ENCODE measurements at regions not wholly inside any gene's neighbourhood (a gene's known extent, or its start where the extent isn't known, plus 50 kb on each side); places are given as distances from the start of the nearest gene placed in this dataset.

DNA sequence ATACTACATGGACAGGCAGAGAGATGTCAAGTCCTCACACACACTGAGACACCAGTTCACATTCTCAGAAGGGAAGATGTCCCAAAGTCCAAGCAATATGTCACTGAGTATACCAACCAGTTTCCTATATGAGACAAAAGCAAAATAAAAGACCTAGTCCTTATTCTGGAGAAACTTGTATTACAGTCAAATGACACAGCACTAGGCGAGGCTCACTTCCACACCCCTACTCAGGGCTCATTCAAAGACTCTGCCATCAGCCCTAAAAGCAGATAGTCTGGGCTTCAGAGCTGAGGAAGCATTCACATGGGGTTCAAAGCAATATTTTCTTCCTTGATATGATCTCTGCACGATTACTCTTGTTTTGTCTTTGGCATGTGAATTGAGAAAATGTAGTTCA is 129.9 kb upstream of the UBL3 start:
- Mint-ChIP-seq H3K9me3 (no peaks in the 10 kb centered on the region), H3K27me3 (ENCODE audit: insufficient read depth) (peaks cover 17% of the 10 kb centered on the region), H3K36me3 (ENCODE audit: low read depth) (peaks cover 3% of the 10 kb centered on the region), H3K27ac (no peak overlapping the region), H3K4me3 (no peak overlapping the region), H3K4me1 (ENCODE audit: low read depth) (peaks cover 7% of the 10 kb centered on the region)
- intact Hi-C loops (cut with micrococcal nuclease) = no loop called here
- no peak for DNase-seq (ENCODE audit: low spot score)

DNA sequence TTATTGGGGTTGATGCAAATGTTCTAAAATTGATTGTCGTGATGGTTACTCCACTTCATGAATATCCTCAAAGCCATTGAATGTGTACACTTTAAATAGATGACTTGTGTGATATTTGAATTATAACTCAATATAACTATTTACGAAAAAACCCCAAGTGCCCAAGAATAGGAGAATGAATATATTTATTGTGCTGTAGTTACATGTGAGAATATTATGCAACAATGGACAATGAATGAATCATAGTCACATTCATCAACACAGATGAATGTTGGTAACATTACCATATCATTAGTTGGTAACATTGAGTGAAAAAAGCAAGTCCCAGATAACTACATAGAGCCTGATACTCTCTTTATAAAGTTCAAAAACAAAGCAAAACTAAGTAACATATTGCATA is 127.8 kb upstream of the UBL3 start:
- H3K4me1 Mint-ChIP-seq (ENCODE audit: low read depth) = peaks cover 16% of the 10 kb centered on the region
- H3K36me3 Mint-ChIP-seq (ENCODE audit: low read depth) = peaks cover 1% of the 10 kb centered on the region
- intact Hi-C loops (cut with micrococcal nuclease) = no loop called here
- H3K4me3 Mint-ChIP-seq = no peak overlapping the region
- H3K27ac Mint-ChIP-seq = no peak overlapping the region
- DNase-seq (ENCODE audit: low spot score) = no peak
- H3K27me3 Mint-ChIP-seq (ENCODE audit: insufficient read depth) = peaks cover 8% of the 10 kb centered on the region
- no peaks in the 10 kb centered on the region for H3K9me3 Mint-ChIP-seq

DNA sequence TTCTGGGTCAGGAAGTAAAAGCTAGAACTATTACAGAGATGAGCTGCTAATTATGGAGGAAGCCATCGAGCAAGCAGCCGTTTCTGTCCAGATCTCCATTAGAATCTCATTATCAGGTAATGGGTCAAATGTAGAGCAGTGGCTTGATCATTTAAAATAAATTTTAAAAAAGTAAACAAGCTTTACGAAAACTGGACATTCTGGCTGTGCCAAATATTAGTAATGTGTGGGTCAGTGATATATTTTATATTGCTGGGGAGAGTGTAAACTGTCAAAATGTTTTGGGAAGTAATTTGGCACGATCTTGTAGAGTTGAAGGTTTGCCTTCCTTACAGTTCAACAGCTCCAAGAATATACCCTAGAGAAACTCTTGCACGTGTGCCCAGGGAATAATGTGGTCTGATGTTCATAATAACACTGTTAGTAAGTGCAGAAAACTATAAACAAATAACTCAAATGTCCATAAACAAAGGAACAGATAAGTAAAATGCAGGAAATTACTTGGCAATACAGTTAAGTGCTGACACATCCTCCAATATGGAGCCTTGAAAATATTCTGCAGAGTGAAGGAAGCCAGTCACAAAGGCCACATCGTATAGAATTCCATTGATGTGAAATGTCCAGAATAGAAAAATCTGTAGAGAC is 127.2 kb upstream of the UBL3 start:
- Mint-ChIP-seq H3K4me3 (no peak overlapping the region), H3K4me1 (ENCODE audit: low read depth) (peaks cover 16% of the 10 kb centered on the region), H3K27ac (no peak overlapping the region), H3K27me3 (ENCODE audit: insufficient read depth) (peaks cover 8% of the 10 kb centered on the region), H3K9me3 (no peaks in the 10 kb centered on the region), H3K36me3 (ENCODE audit: low read depth) (peaks cover 1% of the 10 kb centered on the region)
- intact Hi-C loops (cut with micrococcal nuclease) = no loop called here
- DNase-seq (ENCODE audit: low spot score) = no peak

DNA sequence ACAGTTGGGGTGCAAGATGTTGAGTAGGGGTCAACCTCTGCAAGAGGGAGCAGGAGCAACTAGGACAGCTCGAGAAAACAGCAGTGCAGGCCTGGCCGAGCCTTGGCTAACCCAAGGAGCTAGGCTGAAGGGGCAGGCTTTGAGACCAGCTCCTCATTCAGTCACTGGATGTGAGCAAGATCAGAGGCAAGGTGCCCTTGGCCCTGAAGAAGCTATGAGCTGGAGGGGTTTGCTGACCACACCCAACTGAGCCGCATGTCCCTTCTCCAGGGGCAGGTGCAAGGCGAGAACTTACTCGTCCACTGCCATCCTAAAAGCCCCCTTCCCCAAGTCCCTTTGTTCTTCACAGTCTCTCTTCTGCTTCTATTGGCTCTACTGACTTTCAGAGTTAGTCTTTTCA is 126.1 kb upstream of the UBL3 start:
- intact Hi-C loops (cut with micrococcal nuclease) = no loop called here
- Mint-ChIP-seq H3K9me3 (no peaks in the 10 kb centered on the region), H3K36me3 (ENCODE audit: low read depth) (peaks cover 1% of the 10 kb centered on the region), H3K27me3 (ENCODE audit: insufficient read depth) (peaks cover 5% of the 10 kb centered on the region), H3K4me3 (no peak overlapping the region), H3K27ac (no peak overlapping the region), H3K4me1 (ENCODE audit: low read depth) (peaks cover 16% of the 10 kb centered on the region)
- DNase-seq (ENCODE audit: low spot score) = no peak

DNA sequence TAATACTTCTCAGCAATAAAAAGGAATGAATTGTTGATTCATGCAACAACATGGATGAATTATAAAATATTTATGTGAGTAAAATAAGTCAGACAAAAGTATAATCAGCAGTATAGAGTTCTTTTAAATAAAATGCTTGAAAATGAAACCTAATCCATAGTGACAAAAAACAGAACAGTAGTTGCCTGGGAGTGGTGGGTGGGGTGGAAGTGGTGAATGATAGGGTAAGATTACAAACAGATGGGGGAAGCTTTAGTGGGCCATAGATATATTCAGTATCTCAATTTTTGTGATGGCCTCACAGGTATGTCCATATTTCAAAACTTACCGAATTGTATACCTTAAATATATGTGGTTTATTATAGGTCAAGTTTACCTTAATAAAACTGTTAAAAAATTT is 124.9 kb upstream of the UBL3 start:
- no peaks in the 10 kb centered on the region for H3K36me3 Mint-ChIP-seq (ENCODE audit: low read depth)
- H3K9me3 Mint-ChIP-seq = no peaks in the 10 kb centered on the region
- no peak for DNase-seq (ENCODE audit: low spot score)
- intact Hi-C loops (cut with micrococcal nuclease) = no loop called here
- no peak overlapping the region for H3K4me3 Mint-ChIP-seq
- H3K27me3 Mint-ChIP-seq (ENCODE audit: insufficient read depth) = peaks cover 4% of the 10 kb centered on the region
- H3K4me1 Mint-ChIP-seq (ENCODE audit: low read depth) = peaks cover 16% of the 10 kb centered on the region
- H3K27ac Mint-ChIP-seq = no peak overlapping the region

DNA sequence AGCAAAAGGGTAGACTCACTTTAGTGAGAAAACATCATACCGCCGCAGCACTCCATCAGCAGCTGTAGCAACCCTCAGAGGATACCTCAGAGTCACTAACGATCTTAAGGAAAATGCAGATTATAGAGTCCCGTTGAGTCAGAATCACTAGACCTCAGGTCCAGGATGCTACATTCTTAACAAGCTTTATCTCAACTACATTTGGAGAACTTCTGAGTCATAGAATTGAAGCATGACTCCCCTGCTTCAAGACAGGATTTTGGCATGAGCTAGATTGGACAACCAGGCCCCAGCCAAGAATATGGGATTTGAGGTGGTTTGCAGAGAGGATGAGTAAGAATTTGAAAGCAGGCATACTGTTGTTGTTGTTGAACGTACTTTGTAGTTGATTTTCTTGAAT is 118.9 kb upstream of the UBL3 start:
- Mint-ChIP-seq H3K4me3 (no peak overlapping the region), H3K9me3 (peaks cover 17% of the 10 kb centered on the region), H3K27me3 (ENCODE audit: insufficient read depth) (peaks cover 4% of the 10 kb centered on the region), H3K36me3 (ENCODE audit: low read depth) (peaks cover 7% of the 10 kb centered on the region), H3K27ac (no peak overlapping the region), H3K4me1 (ENCODE audit: low read depth) (peaks cover 12% of the 10 kb centered on the region)
- DNase-seq (ENCODE audit: low spot score) = no peak
- intact Hi-C loops (cut with micrococcal nuclease) = no loop called here

DNA sequence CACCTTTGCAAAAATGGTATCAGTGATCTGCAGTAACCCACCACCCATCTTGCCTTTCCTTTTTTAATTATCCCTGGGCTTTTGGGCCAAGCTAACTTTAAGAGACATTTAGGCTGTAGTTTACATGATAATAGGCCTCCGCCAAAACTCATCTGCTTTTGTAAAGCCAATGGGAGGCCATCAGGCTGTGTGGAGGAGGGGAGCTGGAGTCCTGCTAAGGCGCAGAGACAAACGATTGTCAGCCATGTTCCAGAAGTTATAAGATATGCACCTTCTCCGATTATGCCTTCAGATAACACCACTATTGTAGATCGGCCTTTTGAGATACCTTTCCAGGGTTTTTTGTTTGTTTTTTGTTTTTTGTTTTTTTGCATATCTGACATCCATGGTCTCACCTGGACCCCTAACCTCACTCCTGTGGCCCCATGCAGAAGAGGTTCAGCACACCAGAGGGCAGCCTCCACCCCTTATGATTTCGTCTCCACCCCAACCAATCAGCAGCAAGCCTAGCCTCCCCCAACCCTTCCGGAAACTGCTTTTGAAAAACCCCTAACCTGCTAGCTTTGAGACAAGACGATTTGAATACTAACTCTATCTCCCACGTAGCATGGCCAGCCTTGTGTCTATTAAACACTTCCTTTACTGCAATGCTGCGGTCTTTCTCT is 113.9 kb upstream of the UBL3 start:
- H3K36me3 Mint-ChIP-seq (ENCODE audit: low read depth) = peaks cover 7% of the 10 kb centered on the region
- DNase-seq (ENCODE audit: low spot score) = no peak
- peaks cover 13% of the 10 kb centered on the region for H3K4me1 Mint-ChIP-seq (ENCODE audit: low read depth)
- intact Hi-C loops (cut with micrococcal nuclease) = no loop called here
- H3K27me3 Mint-ChIP-seq (ENCODE audit: insufficient read depth) = no peaks in the 10 kb centered on the region
- H3K27ac Mint-ChIP-seq = no peak overlapping the region
- H3K9me3 Mint-ChIP-seq = peaks cover 16% of the 10 kb centered on the region
- H3K4me3 Mint-ChIP-seq = no peak overlapping the region

DNA sequence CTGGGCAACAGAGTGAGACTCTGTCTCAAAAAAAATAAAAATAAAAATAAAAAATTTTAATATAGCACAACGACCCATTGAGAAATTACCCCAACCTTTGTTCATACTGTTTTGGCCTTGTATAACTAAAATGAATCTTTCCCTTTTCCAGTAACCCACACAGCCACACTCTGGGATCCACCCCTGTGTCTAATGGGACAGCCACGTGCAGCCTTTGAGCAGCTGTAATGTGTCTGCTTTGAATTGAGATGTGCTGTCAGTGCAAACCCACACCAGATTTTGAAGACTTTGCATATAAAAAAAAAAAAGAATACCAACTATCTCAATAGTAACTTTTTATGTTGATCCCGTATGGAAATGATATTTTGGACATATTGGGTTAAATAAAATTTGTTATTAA is 112.7 kb upstream of the UBL3 start:
- H3K36me3 Mint-ChIP-seq (ENCODE audit: low read depth) = peaks cover 7% of the 10 kb centered on the region
- no peak overlapping the region for H3K27ac Mint-ChIP-seq
- DNase-seq (ENCODE audit: low spot score) = no peak
- intact Hi-C loops (cut with micrococcal nuclease) = no loop called here
- no peaks in the 10 kb centered on the region for H3K27me3 Mint-ChIP-seq (ENCODE audit: insufficient read depth)
- peaks cover 9% of the 10 kb centered on the region for H3K9me3 Mint-ChIP-seq
- peaks cover 20% of the 10 kb centered on the region for H3K4me1 Mint-ChIP-seq (ENCODE audit: low read depth)
- H3K4me3 Mint-ChIP-seq = no peak overlapping the region

DNA sequence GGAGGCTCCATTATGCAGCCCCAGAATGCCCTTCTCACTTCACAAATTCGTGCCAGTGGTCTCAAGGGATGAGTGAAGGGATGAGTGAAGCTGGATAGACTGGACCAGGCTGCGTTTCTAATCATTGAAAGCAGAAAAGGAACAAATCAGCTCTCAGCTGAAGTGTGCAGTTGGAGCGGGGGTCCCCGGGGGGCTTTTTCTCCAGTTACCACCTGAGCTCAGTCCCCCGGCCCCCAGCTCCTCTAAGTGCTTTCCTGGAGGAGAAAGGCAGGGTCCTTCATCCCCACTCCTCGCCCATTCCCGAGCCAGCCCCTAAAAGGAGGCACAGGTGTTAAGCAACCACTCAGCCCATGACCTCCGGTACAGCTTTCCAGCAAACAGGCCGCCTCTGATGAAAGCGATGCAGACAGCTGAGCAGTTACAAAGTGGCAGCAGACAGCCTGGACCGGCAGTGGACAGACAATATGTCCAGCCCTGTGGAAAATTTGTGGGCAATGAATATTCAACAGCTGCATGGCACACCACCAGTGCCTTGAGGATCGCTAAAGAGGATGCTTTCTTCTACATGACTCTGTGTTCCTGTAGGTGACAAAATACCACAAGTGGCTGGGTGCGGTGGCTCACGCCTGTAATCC is 110.7 kb upstream of the UBL3 start:
- Mint-ChIP-seq H3K4me3 (no peak overlapping the region), H3K9me3 (no peaks in the 10 kb centered on the region), H3K27me3 (ENCODE audit: insufficient read depth) (no peaks in the 10 kb centered on the region), H3K27ac (peak overlapping the region; percentile 2), H3K36me3 (ENCODE audit: low read depth) (peaks cover 2% of the 10 kb centered on the region), H3K4me1 (ENCODE audit: low read depth) (peaks cover 20% of the 10 kb centered on the region)
- DNase-seq (ENCODE audit: low spot score) = no peak
- intact Hi-C loops (cut with micrococcal nuclease) = no loop called here

DNA sequence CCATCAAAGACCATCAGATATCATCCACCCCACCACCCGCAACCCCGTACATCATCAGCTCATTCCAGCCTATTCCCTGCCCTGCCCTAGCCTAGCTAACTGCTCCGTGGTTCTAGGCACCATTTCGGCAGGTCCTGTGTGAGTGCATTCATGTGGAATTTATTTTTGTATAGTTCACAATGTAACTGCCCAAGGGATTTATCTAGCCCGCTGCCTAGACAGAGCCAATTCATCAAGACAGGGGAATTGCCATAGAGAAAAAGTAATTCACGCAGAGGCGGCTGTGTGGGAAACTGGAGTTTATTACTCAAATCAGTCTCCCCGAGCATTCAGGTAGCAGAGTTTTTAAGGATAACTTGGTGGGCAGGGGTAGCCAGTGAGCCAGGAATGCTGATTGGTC is 109.2 kb upstream of the UBL3 start:
- peaks cover 21% of the 10 kb centered on the region for H3K4me1 Mint-ChIP-seq (ENCODE audit: low read depth)
- DNase-seq (ENCODE audit: low spot score) = no peak
- intact Hi-C loops (cut with micrococcal nuclease) = no loop called here

DNA sequence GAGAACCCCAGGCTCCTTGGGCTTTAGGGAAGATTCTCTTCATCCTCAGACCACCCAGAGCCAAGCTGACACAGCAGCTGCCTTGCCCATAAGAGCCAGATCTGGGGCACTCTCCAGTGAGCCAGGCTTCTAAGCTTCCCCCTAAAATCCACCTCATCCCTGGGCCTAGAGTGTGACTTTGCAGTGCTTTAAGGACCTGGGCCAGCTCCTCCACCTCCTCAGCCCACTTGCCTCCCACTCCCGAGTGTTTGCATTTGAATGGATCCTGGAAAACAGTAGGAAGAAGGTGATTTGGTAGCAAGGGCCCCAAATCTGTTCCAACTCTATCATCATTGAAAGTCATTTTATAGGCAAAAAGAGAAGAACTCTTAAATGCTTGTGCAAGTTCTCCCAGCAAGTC is 108.7 kb upstream of the UBL3 start:
- Mint-ChIP-seq H3K4me1 (ENCODE audit: low read depth) (peaks cover 26% of the 10 kb centered on the region), H3K9me3 (no peaks in the 10 kb centered on the region)
- intact Hi-C loops (cut with micrococcal nuclease) = no loop called here

More for the DNA sequence above, 109.2 kb upstream of the UBL3 start:
- Mint-ChIP-seq H3K4me3 (no peak overlapping the region), H3K27me3 (ENCODE audit: insufficient read depth) (no peaks in the 10 kb centered on the region), H3K9me3 (no peaks in the 10 kb centered on the region), H3K36me3 (ENCODE audit: low read depth) (no peaks in the 10 kb centered on the region), H3K27ac (no peak overlapping the region)

DNA sequence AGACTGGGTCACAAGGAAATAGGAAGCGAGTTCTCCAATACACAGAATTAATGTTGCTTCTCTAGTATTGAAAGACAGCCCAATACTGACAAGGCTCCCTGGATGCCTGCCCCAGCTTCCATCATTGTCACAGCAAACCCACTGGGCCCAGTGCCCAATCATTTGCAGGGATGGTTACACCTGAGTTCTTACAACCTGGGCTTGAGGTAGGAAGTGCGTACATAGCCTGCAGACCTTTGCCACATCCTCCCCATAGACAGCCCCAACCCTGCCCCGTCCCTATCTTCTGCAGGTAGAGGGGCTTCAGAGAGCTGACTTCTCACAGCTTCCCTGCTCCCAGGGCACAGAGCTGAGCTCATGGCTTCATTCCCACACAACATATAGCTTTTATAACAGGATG is 108.1 kb upstream of the UBL3 start:
- H3K36me3 Mint-ChIP-seq (ENCODE audit: low read depth) = peaks cover 1% of the 10 kb centered on the region
- no peaks in the 10 kb centered on the region for H3K9me3 Mint-ChIP-seq
- no peak overlapping the region for H3K4me3 Mint-ChIP-seq
- intact Hi-C loops (cut with micrococcal nuclease) = no loop called here
- no peaks in the 10 kb centered on the region for H3K27me3 Mint-ChIP-seq (ENCODE audit: insufficient read depth)
- no peak for DNase-seq (ENCODE audit: low spot score)
- no peak overlapping the region for H3K27ac Mint-ChIP-seq
- peaks cover 32% of the 10 kb centered on the region for H3K4me1 Mint-ChIP-seq (ENCODE audit: low read depth)

More for the DNA sequence above, 108.7 kb upstream of the UBL3 start:
- H3K36me3 Mint-ChIP-seq (ENCODE audit: low read depth) = no peaks in the 10 kb centered on the region
- H3K27me3 Mint-ChIP-seq (ENCODE audit: insufficient read depth) = no peaks in the 10 kb centered on the region
- H3K27ac Mint-ChIP-seq = no peak overlapping the region
- no peak overlapping the region for H3K4me3 Mint-ChIP-seq
- no peak for DNase-seq (ENCODE audit: low spot score)

DNA sequence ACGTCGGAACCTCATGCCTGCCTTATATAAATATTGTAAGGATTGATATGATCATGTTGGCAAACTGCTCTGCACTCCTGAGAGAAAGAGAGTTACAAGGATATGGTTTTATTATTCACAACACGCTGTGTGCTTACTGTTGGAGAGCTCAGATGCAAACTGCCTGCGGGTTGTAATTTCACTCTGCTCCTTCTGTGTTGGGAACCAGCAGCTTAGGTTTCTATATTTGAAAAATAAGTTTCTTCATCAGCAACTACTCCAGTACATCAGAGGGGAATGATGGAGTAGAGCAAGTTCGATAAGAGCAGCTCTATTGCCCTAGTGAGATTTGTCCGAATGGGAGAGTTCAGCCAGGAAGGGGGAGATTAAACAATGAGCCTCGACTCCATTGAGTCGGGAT is 106.9 kb upstream of the UBL3 start:
- DNase-seq (ENCODE audit: low spot score) = no peak
- Mint-ChIP-seq H3K4me1 (ENCODE audit: low read depth) (peaks cover 34% of the 10 kb centered on the region), H3K4me3 (no peak overlapping the region), H3K9me3 (no peaks in the 10 kb centered on the region), H3K27me3 (ENCODE audit: insufficient read depth) (no peaks in the 10 kb centered on the region), H3K27ac (no peak overlapping the region), H3K36me3 (ENCODE audit: low read depth) (peaks cover 1% of the 10 kb centered on the region)
- intact Hi-C loops (cut with micrococcal nuclease) = no loop called here
